Activated B cell treated with CpG ODN at 0.5 μM for 24 hours (primary cell): ENCODE measurements at regions not wholly inside any gene's neighbourhood (a gene's known extent, or its start where the extent isn't known, plus 50 kb on each side); places are given as distances from the start of the nearest gene placed in this dataset.

Source experiments
- ATAC-seq: fragments of 200-7000 bp; cut with Tn5 transposase; one replicate; pipeline ENCODE4 v1.10.0; 2021; ENCODE audit warnings: low read depth, mild to moderate bottlenecking, moderate library complexity
- CTCF ChIA-PET: fragments of 350-600 bp; sonication (Branson Sonifier 250); formaldehyde crosslinking; loops from one replicate; lab custom pipeline; 2021; ENCODE audit warnings: antibody characterized with exemption; lab: Charles Lee
- POLR2A ChIA-PET: fragments of 350-600 bp; sonication (Branson Sonifier 250); formaldehyde crosslinking; loops from one replicate; lab custom pipeline; 2021; ENCODE audit warnings: antibody characterized with exemption; lab: Charles Lee
- DNase-seq: peaks from one replicate; pipeline ENCODE4 v3.0.0; 2022
- H3K27ac Mint-ChIP-seq: one replicate; pipeline ENCODE4 v1.8.0; 2020; ENCODE audit warnings: mixed read lengths
- H3K27me3 Mint-ChIP-seq: one replicate; pipeline ENCODE4 v1.8.0; 2021; ENCODE audit warnings: mixed read lengths
- H3K36me3 Mint-ChIP-seq: one replicate; pipeline ENCODE4 v1.8.0; 2021; ENCODE audit warnings: low read depth, mixed read lengths
- H3K4me1 Mint-ChIP-seq: one replicate; pipeline ENCODE4 v1.8.0; 2021; ENCODE audit warnings: mixed read lengths
- H3K4me3 Mint-ChIP-seq: one replicate; pipeline ENCODE4 v1.8.0; 2020; ENCODE audit warnings: mild to moderate bottlenecking, mixed read lengths
- H3K9me3 Mint-ChIP-seq: one replicate; pipeline ENCODE4 v1.8.0; 2020; ENCODE audit warnings: mixed read lengths
- CTCF ChIP-seq: fragments of 200-600 bp; IDR thresholded peaks from one replicate; pipeline ENCODE4 v1.8.0; 2022; ENCODE audit warnings: antibody characterized with exemption, mild to moderate bottlenecking
- intact Hi-C: fragments of 100-400 bp; cut with micrococcal nuclease; formaldehyde crosslinking; loops from one replicate; pipeline ENCODE4 v1.15.1; 2024

- H3K9me3 Mint-ChIP-seq, result peaks cover 8% of the 10 kb centered on the region
- no peak for TF ChIP-seq CTCF
These were observed 2384.6 kb upstream of the WWC1 start for GRCh38 chr5:165906871-165907270.

GRCh38 chr5:165913059-165913458 is 2378.4 kb upstream of the WWC1 start:
- CTCF ChIA-PET, result no interaction called here
- peaks cover 10% of the 10 kb centered on the region for H3K9me3 Mint-ChIP-seq
- H3K4me1 Mint-ChIP-seq, result no peaks in the 10 kb centered on the region
- ATAC-seq (no peak), DNase-seq (no peak)
- no peak overlapping the region for H3K27ac Mint-ChIP-seq
- intact Hi-C loops, result no loop called here
- TF ChIP-seq CTCF, result no peak
- H3K36me3 Mint-ChIP-seq, result no peaks in the 10 kb centered on the region
- H3K27me3 Mint-ChIP-seq, result no peaks in the 10 kb centered on the region
- no peak overlapping the region for H3K4me3 Mint-ChIP-seq
- POLR2A ChIA-PET, result no interaction called here

More at GRCh38 chr5:165906871-165907270, 2384.6 kb upstream of the WWC1 start:
- H3K27ac Mint-ChIP-seq, result no peak overlapping the region
- intact Hi-C loops, result no loop called here
- no peaks in the 10 kb centered on the region for H3K36me3 Mint-ChIP-seq
- ATAC-seq (no peak), DNase-seq (no peak)
- H3K4me3 Mint-ChIP-seq, result no peak overlapping the region
- CTCF ChIA-PET, result no interaction called here
- POLR2A ChIA-PET, result no interaction called here
- H3K4me1 Mint-ChIP-seq, result no peaks in the 10 kb centered on the region
- no peaks in the 10 kb centered on the region for H3K27me3 Mint-ChIP-seq

GRCh38 chr5:165914456-165914855 is 2377.0 kb upstream of the WWC1 start:
- ChIA-PET CTCF (no interaction called here), POLR2A (no interaction called here)
- H3K36me3 Mint-ChIP-seq, result no peaks in the 10 kb centered on the region
- H3K4me3 Mint-ChIP-seq, result no peak overlapping the region
- no peak for TF ChIP-seq CTCF
- H3K27me3 Mint-ChIP-seq, result no peaks in the 10 kb centered on the region
- H3K27ac Mint-ChIP-seq, result no peak overlapping the region
- ATAC-seq (no peak), DNase-seq (no peak)
- intact Hi-C loops, result no loop called here
- peaks cover 9% of the 10 kb centered on the region for H3K9me3 Mint-ChIP-seq
- H3K4me1 Mint-ChIP-seq, result no peaks in the 10 kb centered on the region

GRCh38 chr5:165919196-165919595 is 2372.2 kb upstream of the WWC1 start:
- ChIA-PET POLR2A (no interaction called here), CTCF (no interaction called here)
- ATAC-seq (no peak), DNase-seq (no peak)
- Mint-ChIP-seq H3K9me3 (peaks cover 3% of the 10 kb centered on the region), H3K4me3 (no peak overlapping the region), H3K4me1 (no peaks in the 10 kb centered on the region), H3K27me3 (no peaks in the 10 kb centered on the region), H3K27ac (no peak overlapping the region), H3K36me3 (no peaks in the 10 kb centered on the region)
- TF ChIP-seq CTCF, result no peak
- intact Hi-C loops, result no loop called here

- TF ChIP-seq CTCF, result no peak
- Mint-ChIP-seq H3K27ac (no peak overlapping the region), H3K4me1 (no peaks in the 10 kb centered on the region), H3K4me3 (no peak overlapping the region), H3K27me3 (no peaks in the 10 kb centered on the region), H3K36me3 (no peaks in the 10 kb centered on the region), H3K9me3 (peaks cover 7% of the 10 kb centered on the region)
- intact Hi-C loops, result no loop called here
- ATAC-seq (no peak), DNase-seq (no peak)
- POLR2A ChIA-PET, result no interaction called here
- CTCF ChIA-PET, result no interaction called here
These were observed 2370.8 kb upstream of the WWC1 start for GRCh38 chr5:165920655-165921054.
